NB4 (cell line): ENCODE measurements at regions not wholly inside any gene's neighbourhood (a gene's known extent, or its start where the extent isn't known, plus 50 kb on each side); places are given as distances from the start of the nearest gene placed in this dataset.
"Not testable (repeated sequence)": the region's sequence is repeated elsewhere in the genome, so short reads cannot be mapped to it uniquely, and the experiment has no call there.

ENCODE experiments used
- DNase-seq: peaks from one replicate; pipeline ENCODE4 v3.0.0; 2010; ENCODE audit warnings: low read depth
- H3K4me3 ChIP-seq: one replicate; pipeline ENCODE4 v1.5.1; 2011; ENCODE audit warnings: mild to moderate bottlenecking, low read depth, low read length, moderate library complexity
- MYC ChIP-seq: IDR thresholded peaks from 2 replicates; pipeline ENCODE4 v1.6.1; 2011; ENCODE audit warnings: low read depth, low read length
- POLR2A ChIP-seq: IDR thresholded peaks from 2 replicates; pipeline ENCODE4 v1.6.1; 2011; ENCODE audit warnings: mild to moderate bottlenecking; ENCODE audit not compliant: insufficient read length; ENCODE audit errors: extremely low read depth
- TF ChIP-seq, protein P1 (sequence below): IDR thresholded peaks from one replicate; pipeline ENCODE4 v1.5.1; 2012; ENCODE audit warnings: low read depth, low read length
- TF ChIP-seq, protein P2 (sequence below): IDR thresholded peaks from 2 replicates; pipeline ENCODE4 v1.6.1; 2011; ENCODE audit warnings: low read depth, low read length

DNA sequence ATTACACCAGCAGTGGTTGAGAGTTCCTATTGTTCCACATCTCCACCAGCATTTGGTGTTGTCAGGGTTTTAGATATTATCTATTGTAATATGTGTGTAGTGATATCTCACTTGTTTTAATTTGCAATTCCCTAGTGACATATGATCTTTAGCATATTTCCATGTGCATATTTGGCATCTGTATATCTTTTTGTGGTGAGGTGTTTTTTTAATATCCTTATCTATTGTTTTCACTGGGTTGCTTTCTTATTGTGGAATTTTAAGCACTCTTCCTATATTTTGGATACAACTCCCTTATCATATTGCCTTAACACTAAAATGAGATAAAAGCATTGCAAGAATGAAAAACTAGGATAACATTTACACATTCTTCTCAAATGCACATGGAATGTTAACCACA, 453.9 kb upstream of the FSIP2 start:
- DNase-seq: no peak
- no peak overlapping the region for H3K4me3 ChIP-seq
- no peak for TF ChIP-seq POLR2A
- TF ChIP-seq, protein P1, sequence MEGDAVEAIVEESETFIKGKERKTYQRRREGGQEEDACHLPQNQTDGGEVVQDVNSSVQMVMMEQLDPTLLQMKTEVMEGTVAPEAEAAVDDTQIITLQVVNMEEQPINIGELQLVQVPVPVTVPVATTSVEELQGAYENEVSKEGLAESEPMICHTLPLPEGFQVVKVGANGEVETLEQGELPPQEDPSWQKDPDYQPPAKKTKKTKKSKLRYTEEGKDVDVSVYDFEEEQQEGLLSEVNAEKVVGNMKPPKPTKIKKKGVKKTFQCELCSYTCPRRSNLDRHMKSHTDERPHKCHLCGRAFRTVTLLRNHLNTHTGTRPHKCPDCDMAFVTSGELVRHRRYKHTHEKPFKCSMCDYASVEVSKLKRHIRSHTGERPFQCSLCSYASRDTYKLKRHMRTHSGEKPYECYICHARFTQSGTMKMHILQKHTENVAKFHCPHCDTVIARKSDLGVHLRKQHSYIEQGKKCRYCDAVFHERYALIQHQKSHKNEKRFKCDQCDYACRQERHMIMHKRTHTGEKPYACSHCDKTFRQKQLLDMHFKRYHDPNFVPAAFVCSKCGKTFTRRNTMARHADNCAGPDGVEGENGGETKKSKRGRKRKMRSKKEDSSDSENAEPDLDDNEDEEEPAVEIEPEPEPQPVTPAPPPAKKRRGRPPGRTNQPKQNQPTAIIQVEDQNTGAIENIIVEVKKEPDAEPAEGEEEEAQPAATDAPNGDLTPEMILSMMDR: no peak
- TF ChIP-seq, protein P2, sequence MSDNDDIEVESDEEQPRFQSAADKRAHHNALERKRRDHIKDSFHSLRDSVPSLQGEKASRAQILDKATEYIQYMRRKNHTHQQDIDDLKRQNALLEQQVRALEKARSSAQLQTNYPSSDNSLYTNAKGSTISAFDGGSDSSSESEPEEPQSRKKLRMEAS: no peak
- no peak for TF ChIP-seq MYC

DNA sequence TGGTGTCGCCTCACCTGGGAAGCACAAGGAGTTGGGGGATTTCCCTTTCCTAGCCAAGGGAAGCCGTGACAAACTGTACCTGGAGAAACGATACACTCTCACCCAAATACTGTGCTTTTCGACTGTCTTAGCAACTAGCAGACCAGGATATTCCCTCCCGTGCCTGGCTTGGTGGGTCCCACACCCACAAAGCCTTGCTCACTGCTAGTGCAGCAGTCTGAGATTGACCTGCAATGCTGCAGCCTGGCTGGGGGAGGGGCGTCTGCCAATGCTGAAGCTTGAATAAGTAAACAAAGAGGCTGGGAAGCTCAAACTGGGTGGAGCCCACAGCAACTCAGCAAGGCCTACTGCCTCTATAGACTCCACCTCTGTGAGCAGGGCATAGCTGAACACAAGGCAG, 448.6 kb upstream of the FSIP2 start:
- not testable (repeated sequence) for H3K4me3 ChIP-seq, DNase-seq

DNA sequence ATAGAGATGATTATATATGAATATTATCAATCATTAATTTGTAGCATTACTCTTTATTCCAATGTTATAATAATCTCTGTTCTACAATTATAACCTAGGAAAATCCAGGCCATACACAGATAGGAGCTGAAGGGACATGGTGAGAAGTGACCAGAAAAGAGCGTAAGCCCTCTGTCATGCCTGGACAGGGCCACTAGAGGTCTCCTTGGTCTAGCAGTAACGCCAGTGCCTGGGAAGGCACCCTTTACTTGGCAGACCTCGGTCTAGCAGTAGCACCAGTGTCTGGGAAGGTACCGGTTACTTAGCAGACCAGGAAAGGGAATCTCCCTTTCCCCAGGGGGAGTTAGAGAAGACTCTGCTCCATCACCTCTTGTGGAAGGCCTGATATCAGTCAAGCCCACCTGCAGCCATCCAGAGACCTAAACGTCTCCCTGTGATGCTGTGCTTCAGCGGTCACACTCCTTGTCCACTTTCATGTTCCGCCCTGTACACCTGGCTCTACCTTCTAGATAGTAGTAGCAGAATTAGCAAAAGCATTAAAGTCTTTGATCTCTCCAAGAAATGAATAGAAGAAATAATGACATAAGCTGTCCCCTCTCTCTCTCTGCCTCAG, 447.5 kb upstream of the FSIP2 start:
- DNase-seq: peak; percentile 67
- TF ChIP-seq, protein P1: peak; percentile 86
- TF ChIP-seq, protein P2: no peak
- H3K4me3 ChIP-seq: no peak overlapping the region

DNA sequence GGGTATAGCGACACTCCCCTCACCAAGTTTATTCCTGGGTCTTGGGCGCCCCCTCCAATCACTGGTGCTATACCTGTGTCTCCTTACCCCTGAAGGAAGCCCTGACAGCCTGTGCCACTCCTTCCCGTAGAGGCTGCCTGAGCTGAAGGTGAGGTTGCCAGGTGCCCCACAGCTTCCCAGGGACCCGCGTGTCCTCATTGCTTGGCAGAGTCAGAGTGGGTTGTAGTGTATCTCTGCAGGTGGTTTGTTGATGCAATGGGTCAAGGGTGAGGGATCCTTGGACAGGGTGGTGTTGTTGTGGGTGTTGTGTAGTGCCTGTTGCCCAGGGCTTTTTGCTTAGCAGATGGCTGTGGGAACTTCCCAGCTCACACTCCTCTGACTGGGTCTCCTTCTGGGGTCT, 438.7 kb upstream of the FSIP2 start:
- DNase-seq: no peak
- TF ChIP-seq, protein P1: no peak
- no peak for TF ChIP-seq MYC

DNA sequence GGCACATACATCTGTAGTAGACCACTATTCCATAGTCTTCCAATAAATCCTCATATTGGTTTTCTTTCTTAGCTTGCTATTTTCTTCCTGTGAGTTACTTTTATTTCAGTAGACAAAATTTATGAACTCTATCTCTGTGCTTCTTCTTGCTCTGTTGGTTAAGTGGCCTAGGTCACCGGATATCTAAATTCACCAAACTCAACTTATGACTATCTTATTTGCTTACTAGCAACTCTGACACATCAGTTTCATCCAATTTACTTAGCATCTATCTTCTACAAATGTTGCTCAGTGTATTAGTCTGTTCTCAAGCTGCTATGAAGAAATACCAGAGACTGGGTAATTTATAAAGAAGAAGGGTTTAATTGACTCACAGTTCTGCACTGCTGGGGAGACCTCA, 432.5 kb upstream of the FSIP2 start:
- no peak overlapping the region for H3K4me3 ChIP-seq
- DNase-seq: no peak
- TF ChIP-seq MYC: no peak
- TF ChIP-seq, protein P1: no peak
- TF ChIP-seq, protein P2: no peak
- no peak for TF ChIP-seq POLR2A

More for the DNA sequence above, 438.7 kb upstream of the FSIP2 start:
- H3K4me3 ChIP-seq: no peak overlapping the region

DNA sequence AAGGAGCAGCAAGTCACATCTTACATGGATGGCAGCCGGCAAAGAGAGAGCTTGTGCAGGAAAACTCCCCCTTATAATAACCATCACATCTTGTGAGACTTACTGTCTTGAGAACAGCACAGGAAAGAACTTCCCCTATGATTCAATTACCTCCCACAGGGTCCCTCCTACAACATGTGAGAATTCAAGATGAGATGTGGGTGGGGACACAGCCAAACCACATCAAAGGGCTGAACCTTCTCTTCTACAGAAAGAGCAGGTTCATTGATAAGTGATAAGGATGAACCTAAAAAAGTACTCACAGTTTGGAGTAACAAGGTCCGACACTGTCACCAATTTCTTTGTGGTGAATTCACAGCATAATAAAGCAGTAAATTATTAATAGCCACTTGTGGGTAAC, 422.2 kb upstream of the FSIP2 start:
- no peak overlapping the region for H3K4me3 ChIP-seq
- DNase-seq: no peak
- TF ChIP-seq, protein P2: no peak
- TF ChIP-seq POLR2A (no peak), MYC (no peak)
- TF ChIP-seq, protein P1: no peak
